Activated CD4-positive, alpha-beta T cell treated with anti-CD3 and anti-CD28 coated beads, Interleukin-2, amount 50 U/mL, for 24 hours (primary cell): ENCODE measurements at regions not wholly inside any gene's neighbourhood (a gene's known extent, or its start where the extent isn't known, plus 50 kb on each side); places are given as distances from the start of the nearest gene placed in this dataset.

Source experiments
- DNase-seq, 2 donors: peaks; one replicate each; pipeline ENCODE4 v3.0.0-alpha.2; 2020; ENCODE audit warnings: low read depth in 1 of 2, low spot score in 1 of 2

DNA sequence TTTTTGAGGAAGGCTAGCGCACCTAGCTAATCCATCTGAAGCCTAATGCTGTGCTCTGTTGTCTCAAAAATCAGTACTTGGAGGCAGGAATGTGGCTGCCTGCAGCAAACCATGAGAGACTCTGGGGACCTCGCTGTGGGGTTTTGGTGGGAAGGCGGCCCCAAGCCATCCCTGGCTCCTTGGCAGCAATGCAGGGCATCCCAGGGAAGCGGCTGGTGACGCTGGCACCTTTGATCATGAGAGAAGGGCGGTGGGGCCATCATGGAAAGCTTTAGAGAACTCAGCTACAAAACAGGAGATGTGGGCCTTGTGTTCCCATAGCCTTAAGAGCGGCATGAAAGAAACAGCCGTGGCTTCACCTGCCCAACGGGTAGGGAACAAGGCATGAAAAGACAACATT is 101.1 kb upstream of the SFSWAP start:
- no peak for DNase-seq

DNA sequence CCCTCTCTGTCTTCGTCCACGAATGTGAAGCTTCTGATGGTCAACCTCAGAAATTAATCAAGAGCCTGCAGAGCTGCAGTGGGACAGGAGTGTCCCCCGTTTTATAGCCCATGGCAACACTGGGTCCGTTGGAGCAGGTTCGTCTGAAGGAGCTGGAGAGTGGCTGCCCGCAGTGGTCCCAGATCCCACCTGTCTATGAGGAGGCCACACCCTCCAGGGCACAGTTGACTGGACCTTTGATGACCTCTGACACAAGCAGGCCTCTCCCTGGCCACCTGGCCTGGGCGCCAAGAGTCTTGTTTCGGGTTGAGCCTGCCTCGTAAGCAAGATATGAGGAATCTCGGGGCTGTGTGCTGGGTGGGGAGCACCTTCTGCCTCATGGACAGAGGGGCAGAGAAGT is 100.7 kb upstream of the SFSWAP start:
- DNase-seq: no peak

GRCh38 chr12:131610891-131611290 is 100.0 kb upstream of the SFSWAP start:
- DNase-seq: no peak

DNA sequence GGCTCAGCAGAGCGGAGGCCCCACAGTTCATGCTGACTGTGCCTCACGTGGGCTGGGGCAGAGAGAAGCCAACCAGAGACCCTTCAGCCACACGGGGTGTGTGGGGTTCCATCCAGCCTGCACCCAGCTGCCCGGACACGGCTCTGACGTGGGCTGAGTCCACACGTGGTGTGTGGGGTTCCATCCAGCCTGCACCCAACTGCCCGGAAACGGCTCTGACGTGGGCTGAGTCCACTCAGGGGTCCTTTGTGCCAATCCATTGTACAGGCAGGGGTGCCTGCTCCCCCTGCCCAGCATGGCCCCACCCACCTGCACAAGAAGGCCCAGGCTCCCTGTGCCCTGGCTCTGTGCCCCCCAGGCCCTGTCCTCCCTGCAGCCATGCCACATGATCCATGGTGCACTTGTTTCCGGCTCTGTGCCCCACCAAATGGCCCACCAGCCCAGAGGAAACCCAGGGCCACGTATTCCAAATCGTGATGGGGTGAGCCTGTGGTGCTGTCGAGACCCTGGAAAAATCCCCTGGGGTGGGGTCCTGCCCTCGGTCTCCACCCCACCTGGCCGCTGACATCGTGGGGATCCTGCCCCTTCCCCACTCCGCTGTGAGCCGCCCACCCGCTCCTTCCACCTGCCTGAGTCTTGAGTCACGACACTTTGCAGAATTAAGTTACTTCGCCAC is 99.3 kb upstream of the SFSWAP start:
- no peak for DNase-seq

GRCh38 chr12:131612092-131612755 is 98.7 kb upstream of the SFSWAP start:
- no peak for DNase-seq

DNA sequence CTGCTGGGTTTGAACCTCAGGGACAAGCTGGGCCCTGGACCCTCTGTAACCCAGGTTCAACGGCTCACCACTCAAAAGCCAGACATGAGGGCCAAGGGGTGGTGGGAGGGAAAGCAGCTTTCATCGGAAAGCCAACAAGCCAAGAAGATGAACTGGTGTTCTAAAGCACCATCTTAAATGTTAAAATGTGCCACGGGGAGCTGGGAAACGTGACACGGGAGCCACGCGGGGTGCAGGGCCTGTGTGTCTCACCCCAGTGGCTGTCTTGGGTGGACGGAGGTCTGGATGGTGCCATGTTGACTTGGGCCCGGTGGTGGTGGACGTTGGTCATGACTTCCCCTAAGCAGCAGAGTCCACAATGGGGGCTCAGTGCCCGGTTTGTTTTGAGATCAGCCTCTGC is 97.7 kb upstream of the SFSWAP start:
- DNase-seq: no peak

GRCh38 chr12:131613678-131614077 is 97.2 kb upstream of the SFSWAP start:
- no peak for DNase-seq

GRCh38 chr12:131615326-131616042 is 95.4 kb upstream of the SFSWAP start:
- no peak for DNase-seq

DNA sequence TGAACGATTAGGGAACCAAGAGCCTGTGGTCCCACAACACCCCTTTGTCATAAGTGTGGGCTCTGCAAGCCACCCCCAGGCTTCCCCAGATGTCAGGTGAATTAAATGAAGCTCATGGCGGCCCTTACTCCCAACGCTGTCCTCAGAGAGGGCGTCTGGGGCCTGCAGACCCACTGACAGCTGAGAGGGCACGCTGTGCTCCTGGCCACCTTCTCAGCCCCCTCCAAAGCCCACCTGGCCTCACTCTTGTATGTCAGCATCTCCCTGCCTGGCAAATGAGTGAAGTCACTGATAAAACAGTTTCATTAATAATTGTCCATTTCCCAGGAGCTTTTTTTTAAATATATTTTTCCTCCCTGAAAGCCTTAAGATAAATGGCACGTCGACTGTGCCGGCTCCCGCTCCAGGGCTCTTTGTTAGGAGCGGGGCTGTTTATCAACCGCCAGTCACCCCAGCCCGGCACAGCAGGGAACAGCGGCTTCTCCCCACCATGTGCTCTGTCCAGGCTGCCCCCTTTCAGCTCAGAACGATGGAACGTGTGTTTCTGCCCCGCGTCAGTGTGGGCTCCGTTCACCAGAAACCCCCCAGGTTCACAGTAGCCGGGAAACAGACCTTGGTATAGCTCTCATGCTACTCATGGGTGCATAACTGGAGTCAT is 94.7 kb upstream of the SFSWAP start:
- DNase-seq: no peak

GRCh38 chr12:131616738-131617137 is 94.2 kb upstream of the SFSWAP start:
- DNase-seq: no peak

DNA sequence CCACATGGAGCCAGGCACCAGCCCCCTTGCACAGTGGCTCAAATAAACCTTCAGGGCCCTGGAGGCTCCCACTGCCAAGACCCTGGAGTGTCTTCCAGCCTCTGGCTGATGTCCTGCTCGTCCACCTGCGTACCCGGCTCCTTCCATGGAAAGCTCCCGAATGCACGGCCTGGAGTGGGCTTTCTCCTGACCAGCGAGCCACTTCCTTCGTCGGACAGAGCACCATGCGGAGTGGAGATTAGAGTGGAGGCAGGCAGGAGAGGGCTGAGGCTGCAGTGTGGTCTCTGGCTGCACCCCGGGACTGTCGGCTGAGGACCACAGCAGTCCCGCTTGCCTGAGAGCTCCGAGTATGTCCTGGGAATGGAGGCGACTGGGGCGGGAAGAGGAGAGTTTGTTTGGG is 93.7 kb upstream of the SFSWAP start:
- DNase-seq: no peak

DNA sequence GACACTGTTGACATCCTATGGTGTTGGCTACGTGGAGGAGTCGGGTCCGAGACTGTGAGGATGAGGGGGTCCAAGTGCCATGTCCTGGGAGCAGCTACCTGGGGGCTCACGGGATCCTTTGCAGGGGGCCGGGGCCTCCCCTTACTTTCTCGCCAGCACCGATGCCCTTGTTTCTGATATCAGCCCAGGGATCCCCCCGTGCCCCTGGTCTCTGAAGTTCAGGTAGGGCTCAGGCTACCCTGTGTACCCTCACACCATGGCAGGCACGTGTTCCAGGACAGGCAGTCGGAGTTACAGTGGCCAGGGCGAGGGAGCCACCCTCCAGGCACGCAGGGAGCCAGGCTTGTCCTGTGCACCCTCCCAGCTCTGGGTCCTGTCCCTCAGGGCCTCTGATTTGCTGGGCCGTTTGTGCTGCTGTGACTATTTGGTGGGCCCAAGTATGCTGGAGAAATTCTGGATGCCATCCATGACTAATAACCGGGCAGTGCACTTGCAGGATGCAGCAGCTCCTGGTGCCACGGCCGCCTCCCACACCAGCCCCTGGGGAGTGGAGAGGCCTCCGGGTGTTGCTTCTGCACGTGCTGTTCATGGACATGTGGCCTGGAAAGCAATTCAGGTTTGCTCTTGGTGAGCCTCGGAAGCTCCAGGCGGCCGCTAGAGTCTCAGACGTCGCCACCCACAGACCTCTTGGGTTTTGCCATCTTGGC is 93.1 kb upstream of the SFSWAP start:
- no peak for DNase-seq

GRCh38 chr12:131618303-131618658 is 92.6 kb upstream of the SFSWAP start:
- no peak for DNase-seq

DNA sequence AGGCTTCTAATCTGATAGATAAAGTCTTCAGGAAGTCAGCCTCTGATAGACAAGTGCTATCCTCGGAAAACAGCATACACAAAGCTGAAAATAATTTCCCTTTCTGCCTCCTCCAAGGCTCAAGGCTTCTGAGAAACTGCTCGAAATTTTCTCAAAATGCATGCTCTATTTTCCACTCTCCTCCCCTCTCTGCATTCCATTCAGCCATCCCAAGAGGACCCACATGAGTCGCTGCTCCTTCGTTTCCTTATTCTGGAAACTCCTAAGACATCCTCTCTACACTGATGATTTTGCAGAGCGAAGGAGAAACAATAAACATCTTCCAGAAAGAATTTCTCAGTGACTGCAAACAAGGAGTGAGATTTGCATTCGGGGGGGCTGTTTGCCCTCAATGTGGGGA is 92.2 kb upstream of the SFSWAP start:
- DNase-seq: no peak

DNA sequence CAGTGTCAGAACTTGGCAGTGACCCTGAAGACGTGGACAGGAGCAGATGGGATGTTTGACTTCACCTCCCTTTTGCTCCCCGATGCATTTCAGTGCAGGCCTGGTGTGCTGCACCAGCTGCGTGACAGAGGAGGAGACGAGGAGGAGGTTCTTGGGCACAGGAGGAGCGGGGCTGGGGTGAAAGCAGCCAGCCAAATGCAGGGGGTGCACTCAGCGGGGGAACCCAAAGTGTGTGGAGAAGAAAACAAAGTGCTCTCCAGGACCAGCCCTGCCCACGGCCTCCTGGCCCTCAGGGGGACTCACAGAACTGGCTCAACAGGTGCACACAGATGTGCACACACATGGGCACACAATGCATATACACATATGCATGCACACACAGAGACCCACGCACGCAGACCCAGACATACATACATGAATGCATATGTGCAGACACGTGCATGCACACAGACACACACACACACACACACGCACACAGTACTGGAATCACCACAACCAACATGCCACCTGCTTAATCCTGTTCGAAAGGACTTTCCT is 91.7 kb upstream of the SFSWAP start:
- no peak for DNase-seq

DNA sequence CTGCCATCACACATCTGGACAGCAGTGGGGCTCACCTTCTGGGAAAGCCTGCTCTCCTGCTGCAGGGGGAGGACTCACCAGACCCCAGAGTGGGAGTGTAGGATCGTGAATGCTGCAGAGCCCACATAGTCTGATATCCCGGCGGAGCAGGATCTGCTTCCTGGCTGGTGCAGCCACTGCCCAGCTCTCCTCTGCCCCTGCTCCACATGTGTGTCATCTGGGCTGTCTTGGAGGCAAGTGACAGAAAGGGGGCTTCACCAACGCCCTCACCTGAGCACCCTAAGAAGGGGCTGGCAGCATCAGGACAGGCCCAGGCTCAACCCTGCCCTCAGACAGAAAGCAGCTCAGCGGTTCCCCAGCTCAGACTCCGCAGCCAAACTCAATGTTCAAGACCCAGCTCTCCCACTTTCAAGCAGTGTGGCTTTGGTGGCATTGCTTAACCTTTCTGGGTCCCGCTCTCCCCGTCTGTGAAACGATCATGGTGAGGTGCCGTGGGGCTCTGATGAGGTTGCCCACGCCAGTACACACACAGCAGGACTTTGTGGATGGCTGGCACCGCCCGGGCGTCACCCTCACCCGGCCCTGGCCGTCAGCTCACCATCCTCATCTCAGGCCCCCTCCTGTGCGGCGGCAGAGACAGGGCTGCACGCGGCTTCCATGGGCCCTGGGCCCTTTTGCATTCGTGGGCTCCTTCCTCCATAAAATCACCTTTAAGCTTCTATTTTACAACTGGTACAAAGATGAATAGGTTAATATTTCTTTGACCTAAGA is 91.0 kb upstream of the SFSWAP start:
- no peak for DNase-seq

GRCh38 chr12:131620520-131620919 is 90.4 kb upstream of the SFSWAP start:
- no peak for DNase-seq

GRCh38 chr12:131620946-131621681 is 89.8 kb upstream of the SFSWAP start:
- DNase-seq: no peak

DNA sequence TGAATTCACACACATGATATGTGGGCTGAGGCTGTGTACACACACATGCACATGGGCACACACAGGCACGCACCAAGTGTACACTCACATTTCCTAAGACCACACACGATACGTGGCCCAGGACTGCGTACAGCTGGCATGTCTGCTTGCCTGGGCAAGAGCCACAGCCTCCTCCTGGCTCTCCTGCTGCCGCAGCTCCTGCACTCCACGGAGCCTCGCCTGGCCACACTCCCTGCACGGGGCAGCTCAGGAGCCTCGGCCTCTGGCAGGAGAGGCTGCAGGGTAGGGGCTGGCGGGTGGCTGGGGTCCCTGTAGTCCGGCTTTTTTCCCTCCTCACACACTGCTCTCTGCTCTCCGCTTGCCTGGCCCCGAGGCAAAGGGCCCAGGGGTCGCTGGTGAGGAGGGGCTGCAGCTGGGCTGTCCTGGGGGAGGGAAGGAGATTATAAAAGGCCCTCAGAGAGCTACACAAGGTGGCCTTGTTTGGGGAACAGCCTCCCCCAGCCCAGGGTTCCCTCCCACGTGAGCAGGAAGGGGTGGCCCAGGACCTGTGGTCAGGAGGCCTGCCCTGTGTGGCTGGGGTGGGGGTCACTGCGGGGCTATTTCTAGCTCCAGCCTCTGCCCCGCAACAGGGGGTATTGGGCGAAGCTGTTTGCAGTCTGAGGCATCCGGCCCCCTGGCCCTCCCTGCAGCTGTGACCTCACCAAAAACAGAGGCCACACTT is 89.0 kb upstream of the SFSWAP start:
- DNase-seq: no peak
